Activated naive CD4-positive, alpha-beta T cell treated with anti-CD3 and anti-CD28 coated beads, Interleukin-2, amount 10 ng/mL, durations not matched to agents 7 days and 5 days (primary cell): ENCODE measurements at regions not wholly inside any gene's neighbourhood (a gene's known extent, or its start where the extent isn't known, plus 50 kb on each side); places are given as distances from the start of the nearest gene placed in this dataset.

ENCODE experiments used
- CTCF ChIA-PET: fragments of 350-600 bp; sonication (Branson Sonifier 250); formaldehyde crosslinking; loops from one replicate; lab custom pipeline; 2021; ENCODE audit warnings: antibody characterized with exemption; lab: Charles Lee
- DNase-seq: peaks from one replicate; pipeline ENCODE4 v3.0.0-alpha.2; 2020
- H3K27ac Mint-ChIP-seq: one replicate; pipeline ENCODE4 v1.8.0; 2021; ENCODE audit warnings: mild to moderate bottlenecking, moderate library complexity, mixed read lengths
- H3K27me3 Mint-ChIP-seq: one replicate; pipeline ENCODE4 v1.8.0; 2021; ENCODE audit warnings: mild to moderate bottlenecking, mixed read lengths
- H3K36me3 Mint-ChIP-seq: one replicate; pipeline ENCODE4 v1.8.0; 2021; ENCODE audit warnings: mixed read lengths
- H3K4me1 Mint-ChIP-seq: one replicate; pipeline ENCODE4 v1.8.0; 2021; ENCODE audit warnings: mixed read lengths
- H3K4me3 Mint-ChIP-seq: one replicate; pipeline ENCODE4 v1.8.0; 2021; ENCODE audit warnings: mild to moderate bottlenecking, moderate library complexity, mixed read lengths
- H3K9me3 Mint-ChIP-seq: one replicate; pipeline ENCODE4 v1.8.0; 2021; ENCODE audit warnings: mixed read lengths

DNA sequence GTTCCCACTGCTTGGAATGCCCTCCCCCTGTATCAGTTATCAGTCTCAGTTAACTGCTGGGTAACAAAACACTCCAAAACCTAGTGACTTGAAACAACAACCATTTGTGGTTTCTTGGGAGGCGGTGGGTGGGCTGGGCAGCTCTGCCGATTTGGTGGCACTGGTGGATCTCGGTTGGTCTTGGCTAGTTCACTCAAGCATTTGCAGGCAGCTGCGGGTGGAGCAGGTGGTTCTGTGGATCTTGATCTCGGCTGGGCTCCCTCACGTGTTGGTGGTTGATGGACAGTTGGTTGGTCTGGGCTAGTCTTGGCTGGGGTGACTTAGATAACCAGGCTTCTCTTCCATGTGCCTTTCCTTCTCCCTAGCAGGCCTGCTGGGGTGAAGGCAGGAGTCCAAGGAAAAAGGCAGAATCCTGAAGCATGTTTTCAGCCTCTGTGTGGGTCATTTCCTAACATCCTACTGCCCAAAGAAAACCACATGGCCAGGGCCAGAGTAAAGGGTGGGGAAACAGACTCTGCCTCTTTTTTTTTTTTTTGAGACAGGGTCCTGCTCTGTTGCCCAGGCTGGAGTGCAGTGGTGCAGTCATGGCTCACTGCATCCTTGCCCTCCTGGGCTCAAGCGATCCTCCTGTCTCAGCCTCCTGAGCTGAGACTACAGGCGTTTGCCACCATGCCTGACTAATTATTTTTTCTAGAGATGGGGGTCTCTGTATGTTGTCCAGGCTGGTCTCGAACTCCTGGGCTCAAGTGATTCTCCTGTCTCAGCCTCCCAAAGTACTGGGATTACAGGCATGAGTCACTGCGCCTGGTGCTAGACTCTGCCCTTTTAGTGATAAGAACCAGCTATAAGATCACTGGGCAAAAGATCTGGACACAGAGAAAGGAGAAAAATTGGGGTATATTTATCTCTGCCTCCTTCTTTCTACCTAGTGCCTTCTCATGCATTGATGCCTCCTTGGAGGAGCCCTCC lies 183.7 kb downstream of the RGS3 start:
- Mint-ChIP-seq H3K4me1 (no peaks in the 10 kb centered on the region), H3K9me3 (no peaks in the 10 kb centered on the region), H3K36me3 (no peaks in the 10 kb centered on the region), H3K27ac (no peak overlapping the region), H3K4me3 (no peak overlapping the region), H3K27me3 (peaks cover 36% of the 10 kb centered on the region)
- no peak for DNase-seq
- CTCF ChIA-PET = interaction anchor here (2.1 to 15.3 kb wide), 2 partner anchors 8 to 58 kb away, joined by 8 to 429 read pairs; no protein-coding TSS in a partner anchor

DNA sequence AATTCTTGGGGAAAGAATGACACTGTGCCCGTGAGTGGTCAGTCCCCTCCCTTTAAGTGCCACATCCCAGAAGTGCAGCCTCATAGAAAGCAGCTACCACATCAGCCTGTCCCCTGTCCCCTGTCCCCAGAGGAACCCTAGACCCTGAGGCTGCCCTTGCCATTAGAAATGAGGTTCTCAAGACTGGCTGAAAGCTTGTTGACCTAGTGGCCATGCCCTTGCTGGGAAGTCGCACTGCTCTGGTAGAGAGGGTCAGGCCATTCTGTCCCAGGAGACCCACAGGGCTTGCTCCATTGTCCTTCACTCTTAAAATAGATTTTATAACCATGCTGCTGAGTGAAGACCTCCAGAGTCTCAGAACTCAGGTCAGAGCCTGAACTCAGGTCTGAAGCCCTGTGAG lies 184.5 kb downstream of the RGS3 start:
- CTCF ChIA-PET = interaction anchor here (0.7 to 15.3 kb wide), 3 partner anchors 7 to 59 kb away, joined by 3 to 429 read pairs (median 8); no protein-coding TSS in a partner anchor
- Mint-ChIP-seq H3K9me3 (no peaks in the 10 kb centered on the region), H3K27ac (no peak overlapping the region), H3K4me3 (no peak overlapping the region), H3K27me3 (peaks cover 36% of the 10 kb centered on the region), H3K36me3 (no peaks in the 10 kb centered on the region), H3K4me1 (no peaks in the 10 kb centered on the region)
- no peak for DNase-seq

DNA sequence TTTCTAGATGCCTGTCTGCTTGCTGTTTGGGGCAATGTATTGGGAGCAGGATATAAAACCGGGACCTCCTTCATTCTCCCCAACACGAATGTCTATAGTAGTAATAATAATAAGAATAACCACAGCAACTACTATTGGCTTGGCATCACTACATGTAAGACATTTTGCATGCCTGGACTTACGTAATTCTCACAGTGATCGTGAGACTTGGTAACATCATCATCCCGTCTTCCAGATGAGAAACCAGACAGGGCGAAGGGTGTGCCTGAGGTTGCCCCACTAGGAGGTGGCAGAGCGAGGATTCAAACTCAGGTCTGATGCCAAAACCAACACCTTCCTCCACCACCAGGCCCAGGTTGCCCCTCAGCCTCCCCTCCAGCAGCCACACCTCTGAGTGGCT lies 185.1 kb downstream of the RGS3 start:
- no peaks in the 10 kb centered on the region for H3K9me3 Mint-ChIP-seq
- peaks cover 33% of the 10 kb centered on the region for H3K27me3 Mint-ChIP-seq
- H3K4me1 Mint-ChIP-seq = no peaks in the 10 kb centered on the region
- no peaks in the 10 kb centered on the region for H3K36me3 Mint-ChIP-seq
- no peak overlapping the region for H3K27ac Mint-ChIP-seq
- no peak overlapping the region for H3K4me3 Mint-ChIP-seq
- no peak for DNase-seq
- CTCF ChIA-PET = interaction anchor here (0.7 to 15.3 kb wide), 2 partner anchors 50 to 59 kb away, joined by 3 to 429 read pairs; no protein-coding TSS in a partner anchor

DNA sequence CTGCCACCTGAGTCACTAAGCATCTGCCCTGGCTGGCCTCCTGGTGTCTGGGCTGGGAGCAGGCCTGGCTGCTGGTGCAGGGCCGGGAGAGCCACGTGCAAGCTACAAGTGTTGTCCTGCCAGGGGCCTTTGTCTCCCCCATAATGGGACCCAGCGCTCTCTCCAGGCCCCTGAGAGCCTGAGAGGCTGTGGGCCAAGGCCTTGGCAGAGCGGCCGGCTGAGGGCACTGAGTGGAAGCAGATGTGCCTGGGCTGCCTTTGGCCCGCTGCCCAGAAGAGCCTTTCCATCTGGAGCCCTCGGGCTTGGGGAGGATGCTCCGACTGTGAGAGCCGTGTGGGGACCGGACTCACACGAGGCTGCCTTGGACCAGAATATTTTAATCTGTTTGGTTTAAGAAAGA lies 185.5 kb downstream of the RGS3 start:
- H3K9me3 Mint-ChIP-seq = no peaks in the 10 kb centered on the region
- H3K27ac Mint-ChIP-seq = no peak overlapping the region
- no peak for DNase-seq
- H3K4me1 Mint-ChIP-seq = no peaks in the 10 kb centered on the region
- H3K27me3 Mint-ChIP-seq = peaks cover 28% of the 10 kb centered on the region
- no peaks in the 10 kb centered on the region for H3K36me3 Mint-ChIP-seq
- no peak overlapping the region for H3K4me3 Mint-ChIP-seq
- CTCF ChIA-PET = interaction anchor here (0.7 to 15.3 kb wide), 2 partner anchors 42 to 60 kb away, joined by 3 to 429 read pairs; no protein-coding TSS in a partner anchor

DNA sequence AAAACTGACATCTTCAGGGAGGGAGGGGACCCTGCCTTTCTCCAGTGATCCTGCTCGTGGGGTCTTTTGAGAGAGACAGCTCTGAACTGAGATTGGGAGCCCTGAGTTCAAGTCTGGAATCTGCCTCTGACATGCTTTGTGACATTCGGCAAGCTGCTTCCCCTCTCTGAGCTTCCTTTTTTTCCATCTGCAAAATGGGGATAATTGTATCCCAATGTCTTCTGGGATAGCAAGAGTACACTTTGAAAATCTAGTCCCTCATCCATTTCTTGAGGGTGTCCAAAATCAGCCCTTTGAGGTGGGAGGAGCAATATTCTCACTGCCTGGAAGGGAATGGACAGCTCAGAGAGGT lies 186.3 kb downstream of the RGS3 start:
- no peaks in the 10 kb centered on the region for H3K36me3 Mint-ChIP-seq
- no peak for DNase-seq
- H3K9me3 Mint-ChIP-seq = no peaks in the 10 kb centered on the region
- CTCF ChIA-PET = interaction anchor here (0.7 to 15.3 kb wide), 4 partner anchors 8 to 60 kb away, joined by 3 to 429 read pairs (median 4); no protein-coding TSS in a partner anchor
- H3K4me3 Mint-ChIP-seq = no peak overlapping the region
- peaks cover 26% of the 10 kb centered on the region for H3K27me3 Mint-ChIP-seq
- H3K27ac Mint-ChIP-seq = no peak overlapping the region
- H3K4me1 Mint-ChIP-seq = no peaks in the 10 kb centered on the region

DNA sequence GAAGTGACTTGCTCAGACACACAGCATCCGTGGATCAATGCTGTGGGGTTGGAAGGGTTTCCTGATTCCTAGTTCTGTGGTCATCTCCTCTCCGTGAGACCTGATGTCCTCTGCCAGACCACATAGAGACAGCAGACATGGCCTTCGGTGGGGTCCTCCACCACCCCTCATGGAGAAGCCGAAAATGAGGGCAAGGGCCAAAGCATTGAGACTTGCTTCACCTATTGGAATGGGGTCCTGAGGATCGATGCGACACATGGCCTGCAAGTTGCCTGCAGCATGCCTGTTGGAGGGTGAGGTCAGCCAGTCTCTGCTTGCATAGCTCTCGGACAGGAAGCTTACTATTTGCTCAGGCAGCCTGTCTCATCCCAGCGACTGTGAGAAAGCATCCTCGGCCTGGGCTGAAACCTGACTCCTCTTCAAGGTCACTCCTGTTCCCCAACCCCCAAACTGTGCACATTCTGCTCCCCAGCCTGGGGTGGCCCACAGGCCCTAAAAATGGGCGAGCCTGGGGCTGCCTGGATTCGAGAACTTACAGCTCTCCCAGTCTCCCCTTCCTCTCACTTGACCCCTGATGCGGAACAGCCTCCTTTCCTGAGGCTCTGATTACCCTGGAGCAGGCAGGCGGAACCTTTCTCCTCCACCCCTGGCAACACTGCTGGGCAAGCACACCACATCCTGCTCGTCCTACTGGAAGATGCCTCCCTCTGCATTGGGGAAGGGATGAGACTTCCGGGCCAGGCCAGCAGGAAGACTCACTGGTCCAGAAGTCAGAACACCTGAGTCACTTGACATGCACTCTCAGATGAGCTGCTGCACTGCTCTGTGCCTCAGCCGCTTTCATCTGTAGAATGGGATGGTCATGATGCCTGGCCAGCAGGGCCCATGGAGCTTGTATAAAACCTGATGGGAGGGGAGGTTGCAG lies 186.9 kb downstream of the RGS3 start:
- Mint-ChIP-seq H3K4me3 (no peak overlapping the region), H3K9me3 (no peaks in the 10 kb centered on the region), H3K27me3 (peaks cover 24% of the 10 kb centered on the region), H3K4me1 (peaks cover 2% of the 10 kb centered on the region), H3K36me3 (no peaks in the 10 kb centered on the region), H3K27ac (no peak overlapping the region)
- CTCF ChIA-PET = interaction anchor here (0.6 to 15.3 kb wide), 4 partner anchors 7 to 61 kb away, joined by 3 to 429 read pairs (median 4); no protein-coding TSS in a partner anchor
- no peak for DNase-seq

DNA sequence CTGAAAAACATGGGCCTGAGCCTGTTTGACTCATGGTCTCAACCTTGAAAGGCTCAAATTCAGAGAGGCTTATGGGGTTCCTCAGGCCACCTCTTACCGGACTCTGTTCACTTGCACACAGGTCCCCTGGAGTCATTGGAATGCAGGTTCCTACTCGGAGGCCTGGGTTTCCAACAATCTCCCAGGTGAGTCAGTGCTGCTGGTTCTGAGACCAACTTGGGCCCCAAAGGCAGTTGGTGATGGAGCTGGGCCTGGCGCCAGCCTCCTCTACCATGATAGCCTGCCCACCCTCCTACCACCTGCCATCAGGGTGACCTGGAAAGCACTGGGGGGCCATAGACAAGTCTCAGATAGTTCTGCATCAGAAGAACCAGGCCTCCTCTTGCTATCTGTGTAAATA lies 188.4 kb downstream of the RGS3 start:
- Mint-ChIP-seq H3K4me3 (no peak overlapping the region), H3K4me1 (peaks cover 3% of the 10 kb centered on the region), H3K36me3 (no peaks in the 10 kb centered on the region), H3K9me3 (no peaks in the 10 kb centered on the region), H3K27me3 (peaks cover 16% of the 10 kb centered on the region), H3K27ac (no peak overlapping the region)
- no peak for DNase-seq
- CTCF ChIA-PET = interaction anchor here (15.3 kb wide), 1 partner anchor 62 kb away, joined by 429 read pairs; no protein-coding TSS in a partner anchor

DNA sequence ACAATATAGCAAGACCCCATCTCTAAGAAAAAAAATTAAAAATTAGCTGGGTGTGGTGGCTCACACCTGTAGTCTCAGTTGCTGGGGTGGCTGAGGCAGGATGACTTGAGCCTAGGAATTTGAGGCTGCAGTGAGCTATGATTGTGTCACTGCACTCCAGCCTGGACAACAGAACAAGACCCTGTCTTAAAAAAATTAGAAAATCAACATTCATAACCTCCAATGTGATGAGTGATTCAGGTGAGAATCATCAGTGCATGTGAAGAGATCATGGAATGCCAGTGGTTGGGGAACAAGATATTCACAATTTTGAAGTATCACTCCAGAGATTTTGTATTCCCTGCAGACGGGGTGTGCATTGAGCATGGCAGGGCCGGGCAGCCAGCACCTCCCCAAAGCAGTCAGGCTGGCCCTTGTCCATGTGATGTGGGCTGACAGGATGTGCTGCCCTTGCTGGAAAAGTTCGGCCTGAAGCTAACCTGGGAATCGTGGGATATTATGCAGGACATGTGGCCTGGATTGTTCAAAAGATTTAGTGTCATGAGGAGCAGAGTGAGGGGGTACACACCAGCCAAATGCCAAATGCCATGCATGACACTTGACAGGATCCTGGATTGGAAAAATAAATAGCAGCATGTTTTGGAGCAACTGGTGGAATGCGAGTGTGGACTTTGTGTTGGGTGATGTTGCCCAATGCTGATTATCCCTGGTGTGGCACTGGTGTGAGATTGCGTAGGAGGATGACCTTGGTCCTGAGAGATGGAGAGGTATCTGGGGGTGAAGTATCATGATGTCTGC lies 189.0 kb downstream of the RGS3 start:
- DNase-seq = no peak
- H3K27ac Mint-ChIP-seq = no peak overlapping the region
- H3K4me3 Mint-ChIP-seq = no peak overlapping the region
- H3K27me3 Mint-ChIP-seq = peaks cover 11% of the 10 kb centered on the region
- CTCF ChIA-PET = interaction anchor here (6.4 to 15.3 kb wide), 4 partner anchors 26 to 250 kb away, joined by 21 to 429 read pairs (median 112); partner anchors contain the start of gene ALAD
- no peaks in the 10 kb centered on the region for H3K36me3 Mint-ChIP-seq
- H3K4me1 Mint-ChIP-seq = peaks cover 3% of the 10 kb centered on the region
- no peaks in the 10 kb centered on the region for H3K9me3 Mint-ChIP-seq

DNA sequence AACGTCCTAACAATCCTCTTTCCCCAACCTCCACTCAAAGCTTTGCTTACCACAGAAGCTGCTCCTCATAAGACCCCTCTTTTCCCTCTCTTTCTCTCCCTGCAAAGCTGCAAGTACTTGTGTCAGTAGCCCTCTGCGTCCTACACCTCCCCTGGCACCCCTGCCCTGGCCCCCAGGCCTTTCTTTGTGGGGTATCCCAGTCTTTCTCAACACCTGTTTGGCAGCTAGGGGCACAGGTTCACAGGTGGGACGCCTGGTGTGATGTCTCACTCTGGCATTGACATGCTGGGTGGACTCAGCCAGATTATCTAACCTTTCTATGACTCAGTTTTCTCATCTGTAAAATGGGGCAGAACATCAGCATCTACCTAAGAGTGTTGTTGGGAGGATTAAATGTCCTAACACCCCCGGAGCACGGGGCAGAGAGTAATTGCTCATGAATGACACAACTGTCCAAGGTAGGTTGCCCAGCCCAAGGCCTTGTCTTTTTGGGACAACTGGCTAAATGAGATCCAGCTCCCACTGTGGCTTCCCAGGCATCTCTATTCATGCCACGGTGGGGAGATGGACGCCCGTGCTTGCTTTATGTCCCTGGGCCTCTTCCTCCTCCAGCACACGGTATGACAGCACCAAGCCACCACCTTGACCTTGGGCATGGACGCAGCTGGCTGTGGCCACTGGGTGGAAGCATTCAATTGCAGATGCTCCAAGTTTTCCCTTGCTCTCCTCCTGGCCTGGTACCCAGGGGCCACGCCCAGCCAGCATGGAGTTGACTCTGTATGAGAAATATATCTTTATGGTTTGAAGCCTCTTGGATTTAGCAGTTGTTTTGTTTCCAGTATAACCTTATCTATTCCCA lies 190.4 kb downstream of the RGS3 start:
- H3K4me1 Mint-ChIP-seq = peaks cover 5% of the 10 kb centered on the region
- peaks cover 15% of the 10 kb centered on the region for H3K27me3 Mint-ChIP-seq
- no peak for DNase-seq
- H3K9me3 Mint-ChIP-seq = no peaks in the 10 kb centered on the region
- CTCF ChIA-PET = interaction anchor here (0.9 to 15.3 kb wide), 20 partner anchors 11 to 381 kb away, joined by 3 to 429 read pairs (median 14); partner anchors contain the start of genes ALAD, CDC26 and PRPF4
- no peak overlapping the region for H3K4me3 Mint-ChIP-seq
- H3K27ac Mint-ChIP-seq = no peak overlapping the region
- no peaks in the 10 kb centered on the region for H3K36me3 Mint-ChIP-seq

DNA sequence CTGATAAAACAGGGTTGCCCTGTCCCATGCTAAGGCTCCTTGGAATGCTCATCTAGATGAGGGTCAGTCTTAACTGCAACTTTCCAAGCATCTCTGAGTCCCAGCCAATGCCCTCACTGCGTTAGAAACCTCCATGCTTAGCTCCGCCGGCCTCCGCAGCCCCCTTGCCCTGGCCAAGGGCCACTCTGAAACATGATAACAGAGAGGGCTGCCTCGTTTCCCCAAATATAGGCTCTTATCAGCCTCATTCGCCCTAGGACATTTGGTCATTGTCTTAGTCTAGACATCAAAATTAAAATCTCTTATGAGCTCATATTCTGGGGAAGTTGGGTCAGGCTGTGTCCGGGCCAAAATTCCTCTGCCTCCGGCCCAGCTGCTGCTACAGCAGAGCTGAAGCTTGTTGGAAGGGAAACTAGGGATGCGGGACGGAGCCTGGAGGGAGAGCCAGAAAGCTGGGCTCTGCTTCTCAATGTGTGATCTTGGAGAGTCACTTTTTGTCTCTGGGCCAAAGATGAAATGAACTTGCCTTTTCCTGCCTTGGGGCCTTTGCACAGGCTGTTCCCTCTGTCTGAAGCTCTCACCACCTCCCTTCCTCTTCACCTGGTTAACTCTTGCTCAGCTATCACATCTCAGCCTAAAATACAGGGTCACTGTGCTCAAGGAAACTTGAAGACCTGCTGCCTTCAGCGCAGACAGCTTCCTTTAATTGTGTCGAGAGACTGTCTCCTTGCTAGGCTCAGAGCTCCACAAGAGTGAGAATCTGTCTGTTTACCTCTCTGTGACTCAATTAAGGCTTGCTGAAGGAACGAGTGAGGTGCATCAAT lies 191.3 kb downstream of the RGS3 start:
- H3K27ac Mint-ChIP-seq = no peak overlapping the region
- no peaks in the 10 kb centered on the region for H3K9me3 Mint-ChIP-seq
- no peak for DNase-seq

DNA sequence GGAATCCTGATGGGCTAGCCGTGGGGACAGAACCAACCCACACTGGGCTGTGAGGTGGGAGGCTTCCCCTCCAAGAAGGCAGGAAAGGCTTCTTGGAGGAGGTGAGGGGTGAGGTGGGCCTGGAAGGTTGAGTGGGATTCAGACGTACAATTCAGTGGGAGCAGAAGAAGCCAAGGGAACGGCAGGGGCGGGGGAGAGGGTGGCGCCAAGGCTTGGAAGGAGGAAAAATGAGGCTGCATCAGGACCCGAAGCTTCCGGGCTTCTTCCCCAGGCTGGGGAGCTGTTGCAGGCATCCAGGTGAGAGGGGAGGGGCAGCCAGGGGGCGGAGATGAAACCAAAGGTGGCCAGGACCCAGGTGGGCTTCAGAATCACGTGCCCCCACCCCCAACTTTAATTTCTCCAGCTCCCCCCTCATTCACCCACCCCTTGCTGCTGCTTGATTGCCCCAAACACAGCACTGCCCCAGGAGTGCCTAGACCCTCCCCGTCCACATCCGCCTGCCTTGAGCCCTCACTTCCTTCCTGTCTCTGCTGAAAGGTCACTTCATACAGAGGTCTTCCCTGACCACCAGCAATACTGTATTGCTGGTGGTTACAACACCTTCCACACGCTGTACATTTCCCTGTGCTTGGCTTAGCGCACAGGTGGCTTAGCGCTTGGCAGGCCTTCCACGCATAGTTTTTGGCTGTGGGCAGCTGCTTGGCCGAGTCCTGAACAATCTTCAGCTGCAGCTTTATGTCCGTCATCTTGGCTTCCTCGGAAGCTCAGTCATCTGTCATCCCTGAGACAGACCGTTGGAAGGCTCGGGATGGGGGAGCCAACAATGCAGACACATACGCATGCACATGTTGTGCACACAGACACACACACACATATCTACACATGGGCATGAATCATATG lies 193.5 kb downstream of the RGS3 start:
- Mint-ChIP-seq H3K27ac (no peak overlapping the region), H3K27me3 (peaks cover 23% of the 10 kb centered on the region)
- CTCF ChIA-PET = interaction anchor here (0.6 to 15.3 kb wide), 37 partner anchors 7 to 545 kb away, joined by 3 to 429 read pairs (median 5); partner anchors contain the start of genes ALAD, CDC26 and PRPF4

More for the DNA sequence above, 191.3 kb downstream of the RGS3 start:
- H3K4me1 Mint-ChIP-seq = peaks cover 5% of the 10 kb centered on the region
- no peaks in the 10 kb centered on the region for H3K36me3 Mint-ChIP-seq
- no peak overlapping the region for H3K4me3 Mint-ChIP-seq
- CTCF ChIA-PET = interaction anchor here (0.7 to 15.3 kb wide), 32 partner anchors 8 to 385 kb away, joined by 3 to 429 read pairs (median 6); partner anchors contain the start of genes ALAD, CDC26 and PRPF4
- H3K27me3 Mint-ChIP-seq = peaks cover 20% of the 10 kb centered on the region

More for the DNA sequence above, 193.5 kb downstream of the RGS3 start:
- no peaks in the 10 kb centered on the region for H3K9me3 Mint-ChIP-seq
- no peak for DNase-seq
- no peak overlapping the region for H3K4me3 Mint-ChIP-seq
- peaks cover 5% of the 10 kb centered on the region for H3K4me1 Mint-ChIP-seq
- no peaks in the 10 kb centered on the region for H3K36me3 Mint-ChIP-seq
